NCI-H526 treated with DMSO at 0.1 percent for 48 hours (cell line): ENCODE measurements at regions not wholly inside any gene's neighbourhood (a gene's known extent, or its start where the extent isn't known, plus 50 kb on each side); places are given as distances from the start of the nearest gene placed in this dataset.

Experiments used
- DNase-seq: peaks from one replicate; lab custom pipeline; 2025; lab: John Stamatoyannopoulos, UW

DNA sequence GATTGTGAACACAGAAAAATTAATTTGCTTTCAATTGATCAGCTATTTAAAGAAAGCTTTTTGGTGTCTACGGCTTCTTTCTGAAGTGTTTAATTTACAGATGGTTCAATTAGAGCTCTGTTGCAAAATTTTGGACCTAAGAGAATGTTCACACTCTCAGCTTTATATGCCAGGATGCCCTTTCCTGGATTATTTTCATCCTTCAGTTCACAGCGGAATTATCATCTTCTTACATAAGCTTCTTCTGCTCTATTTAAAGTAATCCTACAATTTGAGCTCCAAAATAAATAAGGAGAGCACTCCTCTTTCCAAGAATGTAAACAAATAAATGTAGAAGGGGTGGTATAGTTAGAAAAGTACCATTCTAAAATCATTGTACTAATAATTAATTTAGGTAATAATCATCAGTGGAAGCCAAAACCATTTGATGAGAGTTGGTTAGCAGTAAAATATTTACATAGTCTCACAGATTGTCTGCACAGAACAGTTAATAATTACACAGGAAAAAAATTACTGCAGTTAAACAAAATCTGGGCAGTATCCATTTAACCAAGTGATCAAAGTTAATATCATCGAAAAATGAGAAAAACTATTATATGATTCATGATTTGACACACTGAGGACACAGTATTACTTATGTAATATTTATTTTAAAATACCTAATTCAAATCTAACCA is 298.0 kb upstream of the TMEM229A start:
- no peak for DNase-seq

DNA sequence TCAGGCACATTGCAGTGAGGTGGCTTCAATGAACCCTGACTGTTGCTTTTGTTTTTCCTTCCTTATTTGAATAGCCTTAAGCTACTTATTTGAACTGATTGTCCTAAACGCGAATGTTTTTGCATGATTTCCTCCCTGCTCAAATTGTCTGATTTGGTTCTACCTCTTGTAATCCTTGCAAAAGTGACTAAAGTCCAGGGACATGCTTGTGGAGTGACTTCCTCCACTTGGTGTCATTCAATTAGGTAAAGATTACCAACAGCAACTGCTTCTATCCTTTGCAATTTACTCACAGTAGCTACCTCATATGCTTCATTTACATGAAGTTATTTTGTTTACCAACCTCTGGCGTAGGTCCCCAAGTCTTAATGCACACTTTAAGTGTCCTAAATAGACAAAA is 295.9 kb upstream of the TMEM229A start:
- DNase-seq, result peak; percentile 5

DNA sequence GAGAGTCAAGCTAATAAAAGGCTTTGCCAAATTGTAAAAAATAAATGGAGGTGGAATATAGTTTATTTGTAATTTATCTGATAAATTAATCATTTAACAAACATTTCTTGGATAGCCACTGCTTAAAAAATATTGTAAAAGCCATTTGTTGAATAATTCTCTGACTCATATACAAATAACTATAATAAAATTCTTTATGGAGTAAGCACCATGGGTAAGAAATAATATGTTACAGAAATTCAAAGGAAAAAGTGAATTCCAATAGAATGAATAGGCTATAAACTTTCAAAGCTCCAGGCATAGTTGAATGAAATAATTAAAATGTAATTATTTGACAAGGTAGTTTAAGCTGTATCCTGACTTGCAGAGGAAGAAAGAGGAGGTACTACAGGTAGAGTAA is 291.4 kb upstream of the TMEM229A start:
- no peak for DNase-seq

DNA sequence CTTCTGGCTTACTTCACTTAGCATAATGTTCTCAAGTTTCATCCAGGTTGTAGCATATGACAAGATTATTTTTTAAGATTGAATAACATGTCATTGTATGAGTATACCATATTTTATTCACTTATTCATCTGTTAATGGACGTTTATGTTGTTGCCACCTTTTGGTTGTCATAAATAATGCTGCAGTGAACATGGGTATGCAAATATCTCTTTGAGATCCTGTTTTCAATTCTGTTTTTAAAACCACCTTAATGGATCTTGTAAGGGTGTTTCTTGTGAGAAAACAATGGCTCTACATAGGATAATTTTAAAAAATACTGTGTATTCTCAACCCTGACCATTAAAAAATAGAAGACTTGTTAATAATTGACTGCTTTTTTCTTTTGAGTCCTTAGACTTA is 290.7 kb upstream of the TMEM229A start:
- DNase-seq, result no peak

- DNase-seq, result no peak
These were observed 289.7 kb upstream of the TMEM229A start for GRCh38 chr7:124322561-124322960.

GRCh38 chr7:124318721-124319450 is 286.0 kb upstream of the TMEM229A start:
- DNase-seq, result no peak

- no peak for DNase-seq
These were observed 278.1 kb upstream of the TMEM229A start for GRCh38 chr7:124310934-124311390.

DNA sequence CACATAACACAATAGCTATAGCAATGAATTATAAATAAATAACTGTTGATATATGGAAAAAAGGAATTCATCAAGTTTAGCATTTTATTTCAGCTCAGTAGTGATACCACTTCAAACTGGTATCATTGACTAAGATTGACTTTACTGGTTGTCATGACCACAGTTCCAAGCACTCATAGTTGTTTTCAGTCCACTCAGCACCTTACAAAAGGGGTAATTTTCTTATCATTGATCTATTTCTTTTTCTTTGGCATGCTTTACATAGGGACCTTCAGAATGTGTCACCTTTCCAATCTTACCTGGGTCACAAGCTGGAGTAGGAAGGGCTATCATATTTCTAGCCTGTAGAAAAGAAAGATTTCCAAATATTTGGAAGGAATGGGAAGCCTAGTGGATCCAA is 275.5 kb upstream of the TMEM229A start:
- DNase-seq, result no peak

- DNase-seq, result no peak
These were observed 262.4 kb upstream of the TMEM229A start for GRCh38 chr7:124295289-124295688.

- DNase-seq, result no peak
These were observed 252.1 kb upstream of the TMEM229A start for GRCh38 chr7:124284937-124285336.

- peak; percentile 24 for DNase-seq
These were observed 243.2 kb upstream of the TMEM229A start for GRCh38 chr7:124276005-124276622.

GRCh38 chr7:124275411-124275810 is 242.5 kb upstream of the TMEM229A start:
- DNase-seq, result peak; percentile 29

DNA sequence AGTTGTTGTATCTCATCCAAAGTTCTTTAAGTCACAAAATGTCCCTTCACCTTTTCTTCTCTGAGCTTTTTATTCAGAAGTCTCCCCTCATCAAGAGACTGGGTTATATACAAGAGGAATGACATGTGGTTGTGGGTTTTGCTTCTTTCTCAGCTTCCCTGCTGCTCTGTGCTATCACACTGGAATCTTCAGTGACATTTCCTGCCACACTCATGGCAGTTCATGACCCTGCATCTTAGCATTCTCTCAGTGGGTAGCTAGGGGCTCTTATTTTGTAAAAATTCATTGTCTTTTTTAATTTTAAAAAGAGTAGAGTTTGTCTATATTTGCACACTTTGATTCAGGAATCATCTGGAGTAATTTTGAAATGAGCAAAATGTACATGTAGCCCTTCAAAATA is 236.9 kb upstream of the TMEM229A start:
- no peak for DNase-seq

DNA sequence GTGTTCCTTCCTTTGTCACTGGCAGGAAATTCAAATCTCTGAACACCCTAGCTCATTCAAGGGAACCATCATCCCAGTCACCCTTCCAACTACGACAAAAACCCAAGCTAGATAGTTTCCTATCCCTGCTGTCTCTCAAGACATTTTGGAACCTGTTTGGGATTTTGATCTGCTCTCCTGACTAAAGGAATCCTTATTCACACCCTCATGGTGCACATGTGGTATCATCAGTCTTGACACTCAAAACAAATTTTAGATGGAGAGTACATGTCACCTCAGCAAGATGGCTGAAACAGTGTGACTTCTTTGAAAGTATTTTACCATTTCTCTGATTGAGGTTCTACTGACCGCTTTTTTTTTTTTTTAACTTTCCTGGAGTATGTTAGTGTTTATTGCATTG is 234.3 kb upstream of the TMEM229A start:
- DNase-seq, result no peak

DNA sequence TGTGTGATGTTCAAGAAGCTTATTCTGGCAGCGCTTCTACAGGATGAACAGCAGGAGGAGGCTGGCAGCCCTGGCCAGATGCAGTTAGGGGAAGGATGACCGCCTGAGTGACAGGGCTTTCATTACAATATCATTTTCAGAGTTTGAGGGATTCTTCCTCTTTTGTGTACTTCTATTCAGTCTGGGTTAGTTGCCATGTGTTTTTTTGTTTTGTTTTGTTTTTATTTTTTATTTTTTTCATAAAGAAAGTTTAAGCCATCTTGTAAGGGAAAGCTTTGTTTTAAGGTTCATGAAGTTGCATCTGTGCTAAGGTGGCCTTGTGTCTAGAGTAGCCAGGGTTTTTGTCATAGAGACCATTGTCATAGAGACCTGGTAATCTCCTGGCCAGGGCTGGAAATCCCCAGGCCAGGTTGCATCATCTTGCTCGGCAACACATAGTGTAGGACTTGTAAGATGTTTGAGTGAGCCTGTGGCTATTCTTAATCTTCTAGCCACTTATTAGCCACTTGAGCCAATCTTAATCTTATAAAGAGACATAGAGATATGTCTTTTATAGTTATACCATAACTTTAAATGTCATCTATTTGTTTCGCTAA is 230.5 kb upstream of the TMEM229A start:
- DNase-seq, result no peak

DNA sequence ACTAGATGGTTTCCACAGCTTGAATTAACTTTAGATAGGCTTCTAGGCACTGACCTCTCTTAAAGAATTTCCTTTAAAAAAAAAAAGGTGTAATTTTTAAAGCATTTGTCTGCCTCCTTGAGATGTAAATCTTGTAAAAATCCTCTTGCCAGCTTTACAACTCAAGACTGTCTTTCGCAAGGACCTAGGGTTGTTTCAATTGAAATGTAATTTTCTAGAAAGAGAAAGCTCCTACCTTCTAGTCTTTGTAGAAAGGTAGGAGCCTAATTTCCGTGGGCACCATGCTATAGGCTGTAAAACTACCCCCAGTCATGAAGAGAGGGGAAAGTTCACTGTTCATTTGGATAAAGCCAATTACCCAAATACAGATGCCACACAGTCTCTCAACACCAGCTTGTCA is 228.8 kb upstream of the TMEM229A start:
- no peak for DNase-seq

GRCh38 chr7:124257638-124258308 is 224.9 kb upstream of the TMEM229A start:
- DNase-seq, result no peak

DNA sequence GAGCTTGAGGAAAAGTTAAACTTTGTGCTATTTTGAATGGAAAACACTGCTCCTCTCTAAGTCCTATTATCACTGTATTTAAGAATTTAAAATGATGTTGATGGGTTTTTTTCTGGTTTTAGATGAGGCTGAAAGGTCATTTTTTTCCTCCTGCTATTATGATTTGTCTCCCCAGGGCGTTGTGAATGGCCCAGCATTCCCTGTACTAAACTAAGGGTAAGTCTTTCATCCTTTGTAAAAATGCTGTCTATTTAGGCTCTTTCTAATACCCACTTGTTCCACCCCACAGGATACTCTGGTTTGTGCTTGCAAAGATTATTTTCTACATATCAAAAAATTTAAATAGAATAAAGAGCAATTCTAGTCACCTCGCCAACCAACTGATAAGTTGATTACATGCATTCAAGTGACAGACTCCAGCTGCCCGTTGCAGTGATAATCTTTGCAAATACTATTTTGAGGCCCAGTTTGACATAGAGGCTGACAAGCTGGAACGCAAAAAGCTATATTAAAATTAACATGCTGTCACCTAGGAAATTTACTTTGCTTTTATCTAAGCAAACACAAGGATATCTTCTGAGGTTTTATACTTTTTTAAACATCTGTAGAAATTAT is 222.3 kb upstream of the TMEM229A start:
- no peak for DNase-seq

DNA sequence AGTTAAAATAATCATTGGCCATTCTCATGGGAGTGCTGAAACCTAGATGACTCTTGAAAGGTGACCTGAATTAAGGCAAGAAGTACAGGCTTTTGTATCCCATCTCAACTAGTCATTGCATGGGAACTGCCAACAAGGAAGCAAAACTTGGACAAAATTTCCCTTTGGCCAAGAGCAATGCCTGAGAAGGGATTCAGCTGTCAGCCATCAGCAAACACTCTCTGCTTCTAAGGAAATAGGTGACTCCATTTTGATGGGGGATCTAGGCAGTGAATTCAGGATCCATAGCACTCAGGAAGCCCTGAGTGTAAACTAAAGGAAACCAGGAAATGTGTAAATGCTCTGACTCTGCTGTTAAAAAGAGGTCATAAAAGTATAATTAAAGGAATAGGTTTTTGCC is 221.5 kb upstream of the TMEM229A start:
- no peak for DNase-seq

- no peak for DNase-seq
These were observed 218.8 kb upstream of the TMEM229A start for GRCh38 chr7:124251636-124252035.

- no peak for DNase-seq
These were observed 217.6 kb upstream of the TMEM229A start for GRCh38 chr7:124250297-124251034.
